ENCODE measurements at regions not wholly inside any gene's neighbourhood (a gene's known extent, or its start where the extent isn't known, plus 50 kb on each side); places are given as distances from the start of the nearest gene placed in this dataset.
"Not testable (repeated sequence)": the region's sequence is repeated elsewhere in the genome, so short reads cannot be mapped to it uniquely, and the experiment has no call there.

GRCh38 chr6:9795880-9796279 is 619.0 kb downstream of the TFAP2A start:
- no peak for DNase-seq

GRCh38 chr6:9789201-9789600 is 625.7 kb downstream of the TFAP2A start:
- DNase-seq: no peak

- DNase-seq: no peak
These were observed 630.1 kb downstream of the TFAP2A start for GRCh38 chr6:9784786-9785185.

GRCh38 chr6:9783567-9783966 is 631.3 kb downstream of the TFAP2A start:
- no peak for DNase-seq

GRCh38 chr6:9766240-9766915 is 648.5 kb downstream of the TFAP2A start:
- DNase-seq: no peak

GRCh38 chr6:9761220-9761619 is 653.7 kb downstream of the TFAP2A start:
- DNase-seq: no peak

- no peak for DNase-seq
These were observed 660.4 kb downstream of the TFAP2A start for GRCh38 chr6:9754515-9754914.

- no peak for DNase-seq
These were observed 668.9 kb downstream of the TFAP2A start for GRCh38 chr6:9745966-9746365.

GRCh38 chr6:9745476-9745875 is 669.4 kb downstream of the TFAP2A start:
- no peak for DNase-seq

- DNase-seq: no peak
These were observed 670.8 kb downstream of the TFAP2A start for GRCh38 chr6:9744119-9744518.

- DNase-seq: no peak
These were observed 682.8 kb downstream of the TFAP2A start for GRCh38 chr6:9732056-9732455.

- not testable (repeated sequence) for DNase-seq
These were observed 689.1 kb downstream of the TFAP2A start for GRCh38 chr6:9725776-9726175.

- DNase-seq: no peak
These were observed 697.3 kb downstream of the TFAP2A start for GRCh38 chr6:9717568-9717967.

GRCh38 chr6:9711365-9711764 is 703.5 kb downstream of the TFAP2A start:
- no peak for DNase-seq

GRCh38 chr6:9710574-9710973 is 704.3 kb downstream of the TFAP2A start:
- DNase-seq: no peak

GRCh38 chr6:9708600-9708999 is 706.3 kb downstream of the TFAP2A start:
- no peak for DNase-seq

GRCh38 chr6:9704989-9705388 is 709.9 kb downstream of the TFAP2A start:
- no peak for DNase-seq

GRCh38 chr6:9702914-9703313 is 712.0 kb downstream of the TFAP2A start:
- DNase-seq: no peak

- DNase-seq: no peak
These were observed 715.0 kb downstream of the TFAP2A start for GRCh38 chr6:9699888-9700287.

- no peak for DNase-seq
These were observed 717.5 kb downstream of the TFAP2A start for GRCh38 chr6:9697263-9697931.

GRCh38 chr6:9690388-9690787 is 724.5 kb downstream of the TFAP2A start:
- no peak for DNase-seq

GRCh38 chr6:9680727-9681126 is 734.1 kb downstream of the TFAP2A start:
- not testable (repeated sequence) for DNase-seq

- no peak for DNase-seq
These were observed 739.8 kb downstream of the TFAP2A start for GRCh38 chr6:9675122-9675521.

- no peak for DNase-seq
These were observed 755.0 kb downstream of the TFAP2A start for GRCh38 chr6:9659848-9660247.

GRCh38 chr6:9657994-9658393 is 756.9 kb downstream of the TFAP2A start:
- no peak for DNase-seq
